ENCODE measurements at regions not wholly inside any gene's neighbourhood (a gene's known extent, or its start where the extent isn't known, plus 50 kb on each side); places are given as distances from the start of the nearest gene placed in this dataset.

- H3K9me3 Mint-ChIP-seq = peaks cover 10 to 13% of the 10 kb centered on the region in 2 donors
- no peak overlapping the region for H3K27ac Mint-ChIP-seq
- ATAC-seq (no peak), DNase-seq (ENCODE audit: low spot score in 2 of 2) (no peak)
- H3K36me3 Mint-ChIP-seq = no peaks in the 10 kb centered on the region
Observed at GRCh38 chr16:51674615-51675014, 523.5 kb upstream of the SALL1 start.

DNA sequence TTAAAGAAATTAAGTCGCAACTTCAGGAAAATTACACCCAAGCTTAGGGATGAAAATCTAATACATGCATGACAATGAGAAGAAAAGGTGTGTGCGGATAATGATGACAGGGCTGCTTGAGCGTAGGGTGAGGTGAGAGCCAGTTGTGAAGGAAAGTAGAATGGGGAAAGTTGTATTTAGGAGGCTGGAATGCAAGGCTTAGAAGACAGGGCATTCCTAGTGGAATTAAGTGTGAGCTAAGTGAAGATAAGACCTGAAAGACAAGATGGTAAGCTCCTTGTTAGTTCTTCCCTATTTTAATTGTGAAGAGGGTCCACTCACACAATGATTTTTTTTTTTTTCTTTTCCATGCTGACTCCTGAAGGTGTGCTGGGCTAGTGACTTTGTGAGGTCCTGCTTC, 519.5 kb upstream of the SALL1 start:
- ATAC-seq (no peak), DNase-seq (ENCODE audit: low spot score in 2 of 2) (no peak)
- peaks cover 10 to 18% of the 10 kb centered on the region in 2 donors for H3K9me3 Mint-ChIP-seq
- peaks cover 0 to 5% of the 10 kb centered on the region in 2 donors for H3K36me3 Mint-ChIP-seq
- H3K27ac Mint-ChIP-seq = no peak overlapping the region

DNA sequence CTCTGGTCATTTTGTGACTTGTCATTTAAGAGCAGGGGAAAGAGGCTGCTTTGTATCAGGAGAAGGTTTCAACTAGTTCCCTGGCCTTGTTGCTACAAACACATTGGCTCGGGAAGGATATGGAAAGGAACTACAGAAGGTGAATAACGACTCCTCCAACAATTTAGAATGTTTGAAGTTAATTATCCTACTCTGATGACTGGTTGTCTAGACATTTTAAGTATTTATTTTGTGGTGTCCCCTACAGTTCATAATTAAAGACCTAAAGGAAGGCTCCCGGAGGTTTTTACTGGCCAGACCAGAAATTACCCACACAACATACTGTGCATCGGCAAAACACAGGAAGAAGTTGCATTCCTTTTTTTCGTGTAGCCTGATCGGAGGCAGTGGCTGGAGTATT, 515.8 kb upstream of the SALL1 start:
- no peak overlapping the region for H3K27ac Mint-ChIP-seq
- peaks cover 0 to 5% of the 10 kb centered on the region in 2 donors for H3K36me3 Mint-ChIP-seq
- ATAC-seq (no peak), DNase-seq (ENCODE audit: low spot score in 2 of 2) (no peak)
- peaks cover 16 to 17% of the 10 kb centered on the region in 2 donors for H3K9me3 Mint-ChIP-seq

- ATAC-seq (no peak), DNase-seq (ENCODE audit: low spot score in 2 of 2) (no peak)
- peaks cover 15 to 20% of the 10 kb centered on the region in 2 donors for H3K9me3 Mint-ChIP-seq
- peaks cover 0 to 5% of the 10 kb centered on the region in 2 donors for H3K36me3 Mint-ChIP-seq
- H3K27ac Mint-ChIP-seq = no peak overlapping the region
Observed at GRCh38 chr16:51666074-51666473, 515.0 kb upstream of the SALL1 start.

DNA sequence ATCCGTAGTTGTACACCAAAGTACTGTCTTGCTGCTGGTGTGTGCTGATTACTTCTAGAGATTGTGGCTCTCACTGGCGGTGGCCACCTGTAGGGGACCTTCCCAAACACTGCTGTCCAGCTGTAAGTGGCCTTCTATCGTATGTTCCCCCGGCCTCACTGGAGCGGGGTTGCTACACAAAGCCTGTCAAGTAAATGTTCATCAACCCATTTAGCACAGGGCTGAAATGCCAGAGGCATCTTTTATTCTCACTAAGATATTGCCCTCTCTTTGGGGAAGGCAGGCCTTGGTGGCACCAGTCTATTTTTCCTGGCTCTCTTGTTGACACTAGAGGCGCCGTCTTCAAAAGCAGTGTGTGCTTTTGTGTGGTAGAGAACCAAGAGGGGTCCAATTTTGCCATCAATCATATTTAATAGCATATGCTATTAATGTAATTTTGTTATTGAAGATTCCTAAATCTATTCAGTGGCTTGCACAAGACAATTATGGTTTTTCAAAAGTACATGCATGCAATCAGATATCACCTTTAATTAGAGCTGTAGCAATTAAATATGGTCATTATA, 514.4 kb upstream of the SALL1 start:
- Mint-ChIP-seq H3K36me3 (peaks cover 0 to 5% of the 10 kb centered on the region in 2 donors), H3K27ac (no peak overlapping the region), H3K9me3 (peaks cover 15 to 20% of the 10 kb centered on the region in 2 donors)
- no peak for ATAC-seq
- DNase-seq (ENCODE audit: low spot score in 2 of 2) = no peak

DNA sequence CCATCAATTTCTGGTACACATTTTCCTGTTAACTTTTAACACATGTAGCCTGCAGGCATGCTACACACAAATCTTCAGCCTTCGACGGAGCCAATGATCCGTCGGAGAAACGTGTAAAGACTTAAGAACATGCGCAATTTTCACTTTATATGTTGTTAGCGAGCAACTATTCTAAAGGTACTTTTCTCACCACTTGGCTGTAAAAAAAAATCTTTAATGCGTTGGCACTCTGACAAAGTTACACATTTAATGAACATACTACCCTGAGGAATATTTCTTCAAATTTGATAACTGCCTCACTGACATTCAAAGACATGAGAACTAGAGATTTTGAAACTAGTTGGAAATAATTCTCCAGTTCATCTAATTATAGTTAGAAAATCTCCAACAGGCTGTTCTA, 507.5 kb upstream of the SALL1 start:
- no peaks in the 10 kb centered on the region for H3K36me3 Mint-ChIP-seq
- DNase-seq (ENCODE audit: low spot score in 2 of 2) (no peak), ATAC-seq (no peak)
- no peak overlapping the region for H3K27ac Mint-ChIP-seq
- H3K9me3 Mint-ChIP-seq = peaks cover 12 to 21% of the 10 kb centered on the region in 2 donors

DNA sequence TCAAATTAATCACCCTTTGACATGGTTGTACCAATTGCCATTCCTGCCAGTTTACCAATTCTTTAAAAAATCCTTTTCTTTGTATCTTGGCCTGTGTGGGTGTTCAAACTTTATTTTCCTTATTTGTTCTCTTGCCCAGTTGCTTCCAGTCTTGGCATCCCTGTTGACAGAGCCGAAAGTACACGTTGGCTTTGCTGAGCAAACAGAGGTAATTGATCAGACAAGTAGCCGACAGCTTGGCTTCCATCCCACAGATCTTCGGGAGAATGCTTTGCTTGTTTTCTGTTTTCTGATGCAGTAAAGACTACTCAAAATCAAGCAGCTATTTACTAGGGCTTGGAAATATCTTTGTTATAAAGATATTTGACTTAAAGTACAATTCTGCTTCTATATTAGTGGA, 506.8 kb upstream of the SALL1 start:
- peaks cover 10 to 23% of the 10 kb centered on the region in 2 donors for H3K9me3 Mint-ChIP-seq
- ATAC-seq (no peak), DNase-seq (ENCODE audit: low spot score in 2 of 2) (no peak)
- no peaks in the 10 kb centered on the region for H3K36me3 Mint-ChIP-seq
- H3K27ac Mint-ChIP-seq = no peak overlapping the region

DNA sequence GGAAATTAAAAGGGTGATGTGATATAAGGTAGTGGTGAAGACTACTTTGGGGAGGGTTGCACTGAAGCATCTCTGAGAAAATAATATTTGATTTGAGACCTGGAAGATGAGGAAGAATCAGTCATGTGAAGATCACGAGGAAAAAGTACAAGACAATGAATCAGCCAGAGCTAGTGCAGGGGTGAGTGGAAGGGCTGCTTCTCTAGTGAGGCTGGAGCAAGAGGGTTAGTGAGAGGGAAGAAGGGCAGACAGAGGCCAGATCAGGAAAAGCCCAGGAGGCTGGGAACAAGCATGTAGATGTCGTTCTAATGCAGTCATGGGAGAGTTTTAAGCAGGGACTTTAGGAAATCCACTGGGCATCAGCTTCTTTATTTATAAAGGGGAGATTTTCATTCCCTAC, 504.2 kb upstream of the SALL1 start:
- Mint-ChIP-seq H3K36me3 (no peaks in the 10 kb centered on the region), H3K9me3 (peaks cover 10 to 19% of the 10 kb centered on the region in 2 donors), H3K27ac (no peak overlapping the region)
- ATAC-seq (no peak), DNase-seq (ENCODE audit: low spot score in 2 of 2) (no peak)

DNA sequence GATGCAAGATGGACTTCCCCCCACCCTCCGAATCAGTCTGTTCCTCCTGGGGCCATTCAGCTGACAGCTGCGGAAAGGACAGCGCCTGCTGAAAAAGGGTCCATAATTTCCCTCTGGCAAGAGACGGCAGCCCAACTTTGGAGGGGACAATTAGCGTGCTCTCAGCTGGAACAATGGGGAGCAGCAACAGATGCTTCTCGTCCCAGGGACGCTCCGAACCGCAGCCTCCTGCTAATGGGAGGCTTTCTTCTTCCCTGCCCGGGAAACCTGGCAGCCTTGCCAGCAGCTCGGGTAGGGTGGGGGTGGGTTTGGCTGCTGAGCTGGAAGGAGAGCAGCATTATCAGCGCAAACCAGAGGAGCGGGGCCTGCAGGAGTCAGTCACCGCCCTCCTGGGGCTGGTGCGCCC, 500.0 kb upstream of the SALL1 start:
- peaks cover 10 to 13% of the 10 kb centered on the region in 2 donors for H3K9me3 Mint-ChIP-seq
- H3K27ac Mint-ChIP-seq = no peak overlapping the region
- H3K36me3 Mint-ChIP-seq = no peaks in the 10 kb centered on the region
- ATAC-seq (no peak), DNase-seq (ENCODE audit: low spot score in 2 of 2) (no peak)

- Mint-ChIP-seq H3K9me3 (peaks cover 5 to 8% of the 10 kb centered on the region in 2 donors), H3K27ac (no peak overlapping the region), H3K36me3 (no peaks in the 10 kb centered on the region)
- DNase-seq (ENCODE audit: low spot score in 2 of 2) (no peak), ATAC-seq (no peak)
Observed at GRCh38 chr16:51649631-51650030, 498.6 kb upstream of the SALL1 start.

GRCh38 chr16:51648526-51648925, 497.5 kb upstream of the SALL1 start:
- Mint-ChIP-seq H3K9me3 (peaks cover 4 to 6% of the 10 kb centered on the region in 2 donors), H3K27ac (no peak overlapping the region), H3K36me3 (no peaks in the 10 kb centered on the region)
- ATAC-seq (no peak), DNase-seq (ENCODE audit: low spot score in 2 of 2) (no peak)

GRCh38 chr16:51641191-51641765, 490.2 kb upstream of the SALL1 start:
- ATAC-seq = no peak
- Mint-ChIP-seq H3K36me3 (peaks cover 0 to 8% of the 10 kb centered on the region in 2 donors), H3K27ac (no peak overlapping the region), H3K9me3 (peaks cover 24 to 27% of the 10 kb centered on the region in 2 donors)
- DNase-seq (ENCODE audit: low spot score in 2 of 2) = no peak

GRCh38 chr16:51640196-51640595, 489.1 kb upstream of the SALL1 start:
- Mint-ChIP-seq H3K27ac (no peak overlapping the region), H3K9me3 (peaks cover 28 to 31% of the 10 kb centered on the region in 2 donors), H3K36me3 (peaks cover 0 to 12% of the 10 kb centered on the region in 2 donors)
- DNase-seq (ENCODE audit: low spot score in 2 of 2) (no peak), ATAC-seq (no peak)

GRCh38 chr16:51638339-51639135, 487.5 kb upstream of the SALL1 start:
- no peak for ATAC-seq
- no peak for DNase-seq (ENCODE audit: low spot score in 2 of 2)
- no peak overlapping the region for H3K27ac Mint-ChIP-seq
- H3K36me3 Mint-ChIP-seq = peaks cover 0 to 15% of the 10 kb centered on the region in 2 donors
- peaks cover 26 to 33% of the 10 kb centered on the region in 2 donors for H3K9me3 Mint-ChIP-seq

GRCh38 chr16:51637770-51638094, 486.7 kb upstream of the SALL1 start:
- ATAC-seq = no peak
- DNase-seq (ENCODE audit: low spot score in 2 of 2) = no peak
- peaks cover 0 to 15% of the 10 kb centered on the region in 2 donors for H3K36me3 Mint-ChIP-seq
- no peak overlapping the region for H3K27ac Mint-ChIP-seq
- H3K9me3 Mint-ChIP-seq = peaks cover 26 to 33% of the 10 kb centered on the region in 2 donors

DNA sequence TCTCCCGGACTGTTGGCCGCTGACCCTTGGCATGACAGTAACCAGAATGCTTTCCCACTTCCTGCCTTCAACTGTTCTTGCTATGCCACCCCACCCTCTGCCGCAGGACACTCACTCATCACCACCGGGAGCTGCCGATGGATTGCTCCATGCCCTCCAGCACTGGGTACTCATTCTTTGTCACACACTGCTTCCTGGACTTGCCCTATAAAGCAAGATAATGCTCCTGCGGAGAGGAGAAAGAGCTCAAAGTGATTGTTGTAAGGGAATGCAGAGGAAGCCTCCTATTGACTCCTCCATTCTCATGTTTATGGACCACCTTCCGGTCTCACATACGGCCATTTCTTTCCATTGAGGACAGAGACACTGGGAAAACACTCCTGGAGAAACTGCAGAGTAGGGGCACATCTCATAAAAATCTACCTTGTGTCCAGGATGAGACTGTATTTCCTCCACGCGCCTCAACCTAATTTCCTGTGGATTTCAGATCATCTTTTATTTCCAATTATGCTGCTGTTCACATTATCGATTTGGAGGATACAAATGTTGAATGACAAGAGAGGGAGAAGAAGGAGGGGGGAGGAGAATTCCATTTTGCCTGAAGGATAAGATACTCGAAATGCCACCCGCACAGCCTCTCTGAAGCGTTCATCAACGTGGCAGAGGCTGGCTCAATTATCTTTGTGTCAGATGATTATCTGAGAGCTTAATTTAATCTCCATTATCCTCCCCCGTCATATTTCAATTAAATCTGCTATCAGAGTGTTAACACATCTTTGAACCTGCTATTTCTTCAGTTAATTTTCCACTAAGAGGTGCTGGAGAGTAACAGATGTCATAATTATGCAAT, 486.1 kb upstream of the SALL1 start:
- DNase-seq (ENCODE audit: low spot score in 2 of 2) = no peak
- no peak overlapping the region for H3K27ac Mint-ChIP-seq
- no peak for ATAC-seq
- H3K36me3 Mint-ChIP-seq = peaks cover 0 to 17% of the 10 kb centered on the region in 2 donors
- H3K9me3 Mint-ChIP-seq = peaks cover 30 to 32% of the 10 kb centered on the region in 2 donors

DNA sequence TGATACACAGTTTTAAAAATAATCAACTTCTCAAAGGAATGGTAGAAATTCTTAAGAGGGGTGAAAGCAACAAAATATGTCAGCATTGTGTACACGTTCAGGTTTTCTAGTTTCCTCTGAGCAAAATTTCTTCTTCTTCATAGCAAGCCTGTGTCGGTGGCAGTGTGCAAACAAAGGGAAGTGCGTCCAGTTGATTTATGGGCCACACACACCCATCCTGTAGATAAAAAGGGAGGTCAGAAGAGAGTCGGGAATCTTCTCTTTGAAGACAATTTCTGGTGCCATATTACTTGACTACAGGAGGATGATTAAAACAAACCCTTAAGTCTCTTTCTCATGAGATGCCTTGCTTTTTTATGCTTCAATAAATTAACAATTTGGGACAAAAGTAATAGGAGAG, 484.1 kb upstream of the SALL1 start:
- ATAC-seq = no peak
- peaks cover 29 to 30% of the 10 kb centered on the region in 2 donors for H3K9me3 Mint-ChIP-seq
- peaks cover 0 to 21% of the 10 kb centered on the region in 2 donors for H3K36me3 Mint-ChIP-seq
- DNase-seq (ENCODE audit: low spot score in 2 of 2) = no peak
- H3K27ac Mint-ChIP-seq = no peak overlapping the region

Data from activated naive CD4-positive, alpha-beta T cell treated with anti-CD3 and anti-CD28 coated beads, Interleukin-2, amount 50 U/mL, for 72 hours (primary cell).